Lung (tissue), 11 donors: ENCODE measurements at regions not wholly inside any gene's neighbourhood (a gene's known extent, or its start where the extent isn't known, plus 50 kb on each side); places are given as distances from the start of the nearest gene placed in this dataset.

ENCODE experiments used
- ATAC-seq: fragments of 200-7000 bp; cut with Tn5 transposase; one replicate; pipeline ENCODE4 v1.9.1; 2020; ENCODE audit warnings: moderate number of reproducible peaks; ENCODE audit not compliant: insufficient read depth, low FRiP score
- DNase-seq, 3 donors: peaks; one replicate each; pipeline ENCODE4 v3.0.0-alpha.2; 2013 to 2017
- H3K27ac ChIP-seq, 2 donors: one replicate each; pipeline ENCODE4 v1.5.1; 2013; ENCODE audit warnings: mild to moderate bottlenecking in 2 of 2, moderate library complexity in 2 of 2, control low read depth in 1 of 2, inconsistent platforms in 1 of 2, low read depth in 1 of 2, low read length in 1 of 2
- H3K27me3 ChIP-seq, 3 donors: one replicate each; pipeline ENCODE4 v1.5.1; 2013; ENCODE audit warnings: low read length in 2 of 3; ENCODE audit not compliant: control insufficient read depth in 3 of 3, insufficient read depth in 3 of 3
- H3K36me3 ChIP-seq, 4 donors: one replicate each; pipeline ENCODE4 v1.5.1; 2013; ENCODE audit warnings: low read length in 4 of 4, mild to moderate bottlenecking in 1 of 4, moderate library complexity in 1 of 4; ENCODE audit not compliant: control insufficient read depth in 4 of 4, insufficient read depth in 4 of 4
- H3K4me1 ChIP-seq, 5 donors: one replicate each; pipeline ENCODE4 v1.5.1; 2013; ENCODE audit warnings: low read length in 5 of 5, mild to moderate bottlenecking in 2 of 5, moderate library complexity in 1 of 5; ENCODE audit not compliant: control insufficient read depth in 5 of 5, insufficient read depth in 5 of 5
- H3K4me3 ChIP-seq: one replicate; pipeline ENCODE4 v1.5.1; 2013; ENCODE audit warnings: mild to moderate bottlenecking, control low read depth, moderate library complexity
- H3K9ac ChIP-seq, 2 donors: one replicate each; pipeline ENCODE4 v1.5.1; 2013; ENCODE audit warnings: low read length in 2 of 2, control low read depth in 1 of 2; ENCODE audit not compliant: insufficient read depth in 1 of 2
- H3K9me3 ChIP-seq, 4 donors: one replicate each; pipeline ENCODE4 v1.5.1; 2013; ENCODE audit warnings: low read length in 3 of 4, mild to moderate bottlenecking in 1 of 4, moderate library complexity in 1 of 4; ENCODE audit not compliant: control insufficient read depth in 4 of 4, insufficient read depth in 3 of 4
- CTCF ChIP-seq: IDR thresholded peaks from 2 replicates; pipeline ENCODE4 v1.5.1; 2012; ENCODE audit warnings: mild to moderate bottlenecking; ENCODE audit errors: control extremely low read depth, extremely low read depth
- WGBS, 2 donors: extraction: QIAGEN DNeasy Blood & Tissue Kit; methylation state at CpG; one replicate each; pipeline ENCODE4 v1.1.7; 2013; 5-methylcytosine and 5-hydroxymethylcytosine counted together
- donor health status: control.
- donor health status: control.
- donor health status: Bipolar disorder and iron deficiency.
- donor health status: healthy.
- donor health status: DM: yes; HTN: yes; CAD: no.

- H3K4me3 ChIP-seq, result no peak overlapping the region
- no peaks in the 10 kb centered on the region for H3K27me3 ChIP-seq
- no peaks in the 10 kb centered on the region for H3K9me3 ChIP-seq
- H3K36me3 ChIP-seq, result no peaks in the 10 kb centered on the region
- H3K4me1 ChIP-seq, result no peaks in the 10 kb centered on the region
- DNase-seq (no peak), ATAC-seq (no peak)
- no peak overlapping the region for H3K9ac ChIP-seq
- no peak overlapping the region for H3K27ac ChIP-seq
- TF ChIP-seq CTCF, result no peak
Observed at GRCh38 chr2:105655244-105655643, 89.5 kb upstream of the NCK2 start.

- DNase-seq (no peak), ATAC-seq (no peak)
- no peaks in the 10 kb centered on the region for H3K9me3 ChIP-seq
- no peak overlapping the region for H3K27ac ChIP-seq
- H3K4me1 ChIP-seq, result no peaks in the 10 kb centered on the region
- no peak overlapping the region for H3K9ac ChIP-seq
- WGBS, 2 donors, result 91 to 92% methylated on average over 2 of the region's 2 CpGs
- H3K36me3 ChIP-seq, result no peaks in the 10 kb centered on the region
- H3K4me3 ChIP-seq, result no peak overlapping the region
- TF ChIP-seq CTCF, result no peak
- no peaks in the 10 kb centered on the region for H3K27me3 ChIP-seq
Observed at GRCh38 chr2:105654474-105655004, 90.2 kb upstream of the NCK2 start.

GRCh38 chr2:105653302-105653701, 91.4 kb upstream of the NCK2 start:
- Histone ChIP-seq H3K27me3 (no peaks in the 10 kb centered on the region), H3K9ac (no peak overlapping the region), H3K9me3 (peaks cover 0 to 1% (median 0%) of the 10 kb centered on the region in 4 donors), H3K27ac (no peak overlapping the region), H3K4me1 (no peaks in the 10 kb centered on the region), H3K36me3 (no peaks in the 10 kb centered on the region), H3K4me3 (no peak overlapping the region)
- DNase-seq (no peak), ATAC-seq (no peak)
- TF ChIP-seq CTCF, result no peak
